Lower leg skin (tissue), 4 donors: ENCODE measurements at regions not wholly inside any gene's neighbourhood (a gene's known extent, or its start where the extent isn't known, plus 50 kb on each side); places are given as distances from the start of the nearest gene placed in this dataset.

ENCODE experiments used
- DNase-seq, 2 donors: peaks; one replicate each; pipeline ENCODE4 v3.0.0-alpha.2; 2019; ENCODE audit warnings: low spot score in 2 of 2
- H3K4me3 ChIP-seq: fragments of 200-600 bp; sonication (generic); 2 replicates; pipeline ENCODE4 v1.5.1; 2017; ENCODE audit warnings: mild to moderate bottlenecking, low read depth; ENCODE audit not compliant: poor library complexity, severe bottlenecking
- POLR2A ChIP-seq, 2 donors: fragments of 450-650 bp; IDR thresholded peaks; one replicate each; pipeline ENCODE4 v1.6.1; 2016 to 2017; ENCODE audit warnings: antibody characterized with exemption in 2 of 2, mild to moderate bottlenecking in 1 of 2, moderate library complexity in 1 of 2
- WGBS, 2 donors: methylation state at CpG; one replicate each; pipeline ENCODE4 v1.1.5; 2018; 5-methylcytosine and 5-hydroxymethylcytosine counted together
- intact Hi-C: fragments of 100-400 bp; cut with DNase I; formaldehyde crosslinking; loops from one replicate; pipeline ENCODE4 v1.15.0; 2023; ENCODE audit warnings: low total_unique reads
- TF ChIP-seq, protein P1 (sequence below), 3 donors: fragments of 450-650 bp; IDR thresholded peaks; one replicate each; pipeline ENCODE4 v1.5.1; 2016; ENCODE audit warnings: antibody characterized with exemption in 3 of 3, mild to moderate bottlenecking in 3 of 3, moderate library complexity in 2 of 3

DNA sequence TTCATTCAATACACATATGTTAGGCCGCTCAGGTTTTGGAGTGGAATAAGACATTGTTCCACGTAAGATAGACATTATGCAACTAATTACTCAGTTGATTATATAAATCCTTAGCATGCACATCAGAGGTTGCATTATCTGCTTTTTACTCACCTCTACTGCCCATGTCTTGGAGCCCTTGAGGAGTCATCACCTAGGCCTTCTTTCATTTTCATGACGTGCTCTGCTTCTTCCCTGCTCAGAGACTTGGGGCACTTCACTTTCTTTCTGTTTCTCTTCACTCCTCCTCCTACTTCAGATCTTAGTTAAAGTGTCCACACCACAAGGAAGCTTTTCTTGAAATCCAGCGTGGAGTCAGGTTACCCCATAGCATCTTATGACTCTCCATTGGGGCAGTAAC is 241.1 kb downstream of the TLR4 start:
- H3K4me3 ChIP-seq, result no peak overlapping the region
- 71 to 94% methylated on average over 4 of the region's 4 CpGs for WGBS, 2 donors
- TF ChIP-seq POLR2A (IDR thresholded peaks at IDR 0.05), result no peak
- TF ChIP-seq, protein P1, sequence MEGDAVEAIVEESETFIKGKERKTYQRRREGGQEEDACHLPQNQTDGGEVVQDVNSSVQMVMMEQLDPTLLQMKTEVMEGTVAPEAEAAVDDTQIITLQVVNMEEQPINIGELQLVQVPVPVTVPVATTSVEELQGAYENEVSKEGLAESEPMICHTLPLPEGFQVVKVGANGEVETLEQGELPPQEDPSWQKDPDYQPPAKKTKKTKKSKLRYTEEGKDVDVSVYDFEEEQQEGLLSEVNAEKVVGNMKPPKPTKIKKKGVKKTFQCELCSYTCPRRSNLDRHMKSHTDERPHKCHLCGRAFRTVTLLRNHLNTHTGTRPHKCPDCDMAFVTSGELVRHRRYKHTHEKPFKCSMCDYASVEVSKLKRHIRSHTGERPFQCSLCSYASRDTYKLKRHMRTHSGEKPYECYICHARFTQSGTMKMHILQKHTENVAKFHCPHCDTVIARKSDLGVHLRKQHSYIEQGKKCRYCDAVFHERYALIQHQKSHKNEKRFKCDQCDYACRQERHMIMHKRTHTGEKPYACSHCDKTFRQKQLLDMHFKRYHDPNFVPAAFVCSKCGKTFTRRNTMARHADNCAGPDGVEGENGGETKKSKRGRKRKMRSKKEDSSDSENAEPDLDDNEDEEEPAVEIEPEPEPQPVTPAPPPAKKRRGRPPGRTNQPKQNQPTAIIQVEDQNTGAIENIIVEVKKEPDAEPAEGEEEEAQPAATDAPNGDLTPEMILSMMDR (IDR thresholded peaks at IDR 0.05), result no peak
- intact Hi-C loops, result no loop called here
- DNase-seq, result no peak

DNA sequence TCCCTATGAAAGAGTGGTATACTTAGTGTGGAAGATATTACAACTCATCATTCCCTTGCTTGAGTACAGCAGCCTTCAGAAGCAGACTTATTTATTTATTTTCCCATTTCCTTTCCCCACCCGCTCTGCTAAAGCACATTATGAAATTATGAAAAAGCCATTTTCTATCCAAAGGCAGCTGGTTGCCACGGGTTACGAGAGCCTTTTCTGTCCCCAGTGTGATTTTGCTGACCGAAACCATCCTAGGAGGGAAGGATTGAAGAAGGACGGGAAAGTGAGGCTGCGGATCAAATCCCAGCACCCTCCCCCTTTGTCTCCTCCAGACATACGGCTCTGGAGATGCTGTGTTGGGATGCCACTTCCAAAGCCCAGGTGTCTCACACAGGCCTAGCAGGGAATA is 246.9 kb downstream of the TLR4 start:
- TF ChIP-seq POLR2A (IDR thresholded peaks at IDR 0.05), result no peak
- H3K4me3 ChIP-seq, result no peak overlapping the region
- intact Hi-C loops, result no loop called here
- WGBS, 2 donors, result 87 to 89% methylated on average over 7 of the region's 7 CpGs
- DNase-seq, result no peak

DNA sequence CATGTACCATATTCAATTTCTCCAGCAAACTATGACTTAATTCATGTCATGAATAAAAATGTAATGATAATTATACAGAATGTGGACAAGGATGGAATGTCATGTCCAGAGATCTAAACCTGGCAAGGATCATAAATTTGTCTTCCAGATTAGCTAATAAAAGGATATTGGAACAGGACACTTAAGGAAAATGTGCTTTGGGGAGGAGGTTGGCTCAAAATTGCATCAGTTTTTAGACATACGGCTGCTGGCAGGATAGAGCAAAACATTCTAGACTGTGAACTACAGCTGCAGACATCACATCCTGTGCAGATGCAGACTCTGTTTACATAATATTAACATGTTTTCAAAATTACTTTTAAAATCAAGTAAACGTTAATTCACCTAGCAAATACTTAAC is 248.4 kb downstream of the TLR4 start:
- intact Hi-C loops, result no loop called here
- H3K4me3 ChIP-seq, result no peak overlapping the region
- WGBS, 2 donors, result 41 to 43% methylated on average over 2 of the region's 2 CpGs
- TF ChIP-seq, protein P1 (IDR thresholded peaks at IDR 0.05), result no peak
- no peak for TF ChIP-seq POLR2A (IDR thresholded peaks at IDR 0.05)
- DNase-seq, result no peak

DNA sequence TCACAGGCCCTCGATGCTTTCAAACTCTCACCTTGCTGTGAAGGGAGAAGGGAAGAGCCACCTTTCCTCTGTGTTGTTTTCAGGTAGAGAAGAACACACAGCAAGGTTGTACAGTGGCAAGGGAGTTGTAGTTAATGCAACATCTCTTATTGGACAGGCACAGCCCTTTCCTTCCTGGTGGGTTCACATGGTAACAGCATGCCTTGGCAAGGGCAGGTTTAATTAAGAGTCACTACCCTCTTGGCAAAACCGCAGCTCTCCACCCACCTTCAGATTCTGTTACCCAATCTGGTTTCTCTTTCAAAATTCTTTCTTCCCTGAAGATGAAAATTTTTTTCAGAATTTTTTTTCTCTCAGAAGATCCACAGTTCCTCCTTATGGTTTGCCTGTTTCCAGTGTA is 253.1 kb downstream of the TLR4 start:
- DNase-seq, result no peak
- no peak overlapping the region for H3K4me3 ChIP-seq
- WGBS, 2 donors, result 42% methylated on average over 2 of the region's 2 CpGs

DNA sequence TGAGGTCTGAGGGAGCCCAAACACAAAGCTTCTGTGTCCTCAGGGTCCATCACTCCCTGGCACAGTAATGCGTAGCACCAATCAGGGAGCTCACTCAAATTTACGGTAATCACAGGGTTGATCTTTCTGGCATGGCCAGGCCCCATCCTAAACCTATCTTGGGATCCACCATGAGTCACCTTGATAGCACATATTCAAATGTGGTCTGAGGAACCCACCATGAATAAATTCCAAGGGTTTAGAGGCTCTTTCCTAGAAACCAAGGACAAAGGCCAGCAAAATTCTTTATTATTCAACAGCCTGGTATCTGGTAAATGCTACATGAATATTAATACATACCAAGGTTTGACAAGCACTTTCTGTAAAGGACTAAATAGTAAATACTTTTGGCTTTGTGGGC is 254.5 kb downstream of the TLR4 start:
- 83 to 88% methylated on average over 2 of the region's 2 CpGs for WGBS, 2 donors
- intact Hi-C loops, result no loop called here
- no peak for DNase-seq
- no peak overlapping the region for H3K4me3 ChIP-seq
- TF ChIP-seq POLR2A (IDR thresholded peaks at IDR 0.05), result no peak
- TF ChIP-seq, protein P1 (IDR thresholded peaks at IDR 0.05), result no peak

More for the DNA sequence above, 253.1 kb downstream of the TLR4 start:
- intact Hi-C loops, result no loop called here
- TF ChIP-seq, protein P1 (IDR thresholded peaks at IDR 0.05), result no peak

DNA sequence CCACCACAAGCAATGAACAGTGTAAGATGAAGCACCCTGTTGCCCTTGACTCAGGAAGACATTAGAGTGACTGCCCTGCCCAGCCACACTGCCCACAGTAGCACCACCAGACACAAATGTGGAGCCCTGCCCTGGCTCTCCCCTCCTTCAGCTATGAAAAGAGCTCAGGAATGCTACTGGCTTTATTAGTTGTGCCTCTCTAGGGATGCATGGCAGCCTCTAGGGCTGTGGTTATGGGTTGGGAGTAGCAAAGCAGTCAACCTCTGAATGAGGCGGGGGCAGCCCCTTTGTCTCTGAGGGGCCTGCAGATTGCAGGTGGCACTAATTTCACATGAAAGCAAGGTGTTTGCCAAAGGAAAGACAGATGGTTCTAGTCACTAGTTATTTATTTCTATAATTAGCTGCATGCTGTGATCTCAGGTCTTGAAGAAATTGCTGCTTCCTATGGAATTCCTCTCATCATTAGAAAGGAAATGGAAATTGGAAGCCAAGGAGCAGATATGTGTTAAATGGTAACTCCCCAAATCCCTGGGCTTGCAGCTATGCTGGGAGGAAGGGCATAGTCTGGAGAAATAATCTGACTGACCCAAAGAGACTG is 259.4 kb downstream of the TLR4 start:
- TF ChIP-seq POLR2A (IDR thresholded peaks at IDR 0.05), result no peak
- TF ChIP-seq, protein P1 (IDR thresholded peaks at IDR 0.05), result no peak
- H3K4me3 ChIP-seq, result no peak overlapping the region
- DNase-seq, result no peak
- WGBS, 2 donors, result 68 to 75% methylated on average over 1 of the region's 1 CpG
- intact Hi-C loops, result no loop called here
